Keratinocyte (primary cell): ENCODE measurements at regions not wholly inside any gene's neighbourhood (a gene's known extent, or its start where the extent isn't known, plus 50 kb on each side); places are given as distances from the start of the nearest gene placed in this dataset.

Experiments used
- DNase-seq: peaks from one replicate; pipeline ENCODE4 v3.0.0-alpha.2; 2011; ENCODE audit warnings: low read depth, missing footprints, low spot score
- FAIRE-seq: peaks from 2 replicates; lab custom pipeline; 2011; peaks lifted over from hg19 to GRCh38; lab: Jason Lieb, UNC
- H2AFZ ChIP-seq: 2 replicates; pipeline ENCODE4 v1.6.0; 2012; ENCODE audit warnings: low read length, control low read depth, inconsistent platforms; ENCODE audit not compliant: control insufficient read depth
- H3K27ac ChIP-seq: 2 replicates; pipeline ENCODE4 v1.5.1; 2011; ENCODE audit warnings: low read length; ENCODE audit not compliant: control insufficient read depth, insufficient read depth
- H3K27me3 ChIP-seq: 3 replicates; pipeline ENCODE4 v1.6.0; 2011; ENCODE audit warnings: low read length; ENCODE audit not compliant: control insufficient read depth, insufficient read depth; ENCODE audit errors: extremely low read depth
- H3K36me3 ChIP-seq, 2 experiments: 2 replicates in 1 of 2; 3 replicates in 1 of 2; pipeline ENCODE4 v1.5.1; 2011; ENCODE audit warnings: low read length in 2 of 2, mild to moderate bottlenecking in 1 of 2; ENCODE audit not compliant: control insufficient read depth in 2 of 2, insufficient read depth in 2 of 2; ENCODE audit errors: extremely low read depth in 1 of 2
- H3K4me1 ChIP-seq: 3 replicates; pipeline ENCODE4 v1.5.1; 2011; ENCODE audit warnings: low read length; ENCODE audit not compliant: control insufficient read depth, insufficient read depth; ENCODE audit errors: extremely low read depth
- H3K4me2 ChIP-seq: 3 replicates; pipeline ENCODE4 v1.6.0; 2011; ENCODE audit warnings: low read depth, low read length; ENCODE audit not compliant: control insufficient read depth, insufficient read depth; ENCODE audit errors: extremely low read depth
- H3K4me3 ChIP-seq, 3 experiments: fragments of 200-600 bp in 1 of 3; sonication (generic) in 1 of 3; 2 replicates in 2 of 3; 3 replicates in 1 of 3; pipeline ENCODE4 v1.5.1; 2011 to 2016; ENCODE audit warnings: low read length in 3 of 3, mild to moderate bottlenecking in 3 of 3, control low read depth in 2 of 3, inconsistent platforms in 1 of 3, low read depth in 1 of 3, mixed read lengths in 1 of 3, mixed run types in 1 of 3, moderate library complexity in 1 of 3; ENCODE audit not compliant: control insufficient read depth in 2 of 3, insufficient read depth in 2 of 3; ENCODE audit errors: extremely low read depth in 1 of 3
- H3K79me2 ChIP-seq: 2 replicates; pipeline ENCODE4 v1.6.0; 2012; ENCODE audit warnings: low read length; ENCODE audit not compliant: control insufficient read depth, insufficient read depth
- H3K9ac ChIP-seq: 3 replicates; pipeline ENCODE4 v1.6.0; 2011; ENCODE audit warnings: low read length; ENCODE audit not compliant: control insufficient read depth, insufficient read depth; ENCODE audit errors: extremely low read depth
- H3K9me1 ChIP-seq: 3 replicates; pipeline ENCODE4 v1.6.0; 2011; ENCODE audit warnings: low read length; ENCODE audit not compliant: control insufficient read depth, insufficient read depth; ENCODE audit errors: extremely low read depth
- H3K9me3 ChIP-seq: 2 replicates; pipeline ENCODE4 v1.5.1; 2012; ENCODE audit warnings: low read depth, low read length; ENCODE audit not compliant: control insufficient read depth
- H4K20me1 ChIP-seq: 3 replicates; pipeline ENCODE4 v1.6.0; 2011; ENCODE audit warnings: low read length; ENCODE audit not compliant: control insufficient read depth, insufficient read depth; ENCODE audit errors: extremely low read depth
- CTCF ChIP-seq, 3 experiments: IDR thresholded peaks in 1 of 3; conservative IDR thresholded peaks in 1 of 3; optimal IDR thresholded peaks in 1 of 3; 2 replicates in 2 of 3; 3 replicates in 1 of 3; pipeline versions ENCODE3 to v1.5.1; 2011; ENCODE audit warnings: low read length in 3 of 3, mild to moderate bottlenecking in 3 of 3, moderate library complexity in 2 of 3, control low read depth in 1 of 3, inconsistent platforms in 1 of 3; ENCODE audit not compliant: insufficient read depth in 2 of 3; ENCODE audit errors: extremely low read depth in 1 of 3
- EZH2 ChIP-seq: IDR thresholded peaks from one replicate; pipeline ENCODE4 v1.6.1; 2012; ENCODE audit warnings: inconsistent platforms, mild to moderate bottlenecking, low read length, moderate library complexity
- dilution Hi-C: fragments of 300-500 bp; cut with MboI; formaldehyde crosslinking; loops from one replicate; pipeline ENCODE4 v1.7.0; 2020; ENCODE audit warnings: low sequenced_read_pairs; ENCODE audit not compliant: extremely low pct_ligation_motif_present

GRCh38 chr5:173454361-173454735 is 126.1 kb upstream of the STC2 start:
- Histone ChIP-seq H4K20me1 (no peaks in the 10 kb centered on the region), H3K4me1 (peaks cover 22% of the 10 kb centered on the region), H3K36me3 (no peaks in the 10 kb centered on the region), H3K9me1 (no peaks in the 10 kb centered on the region), H2AFZ (no peak overlapping the region), H3K27ac (peak overlapping the region; percentile 85), H3K27me3 (no peaks in the 10 kb centered on the region), H3K9ac (peak overlapping the region; percentile 43), H3K79me2 (no peaks in the 10 kb centered on the region), H3K9me3 (no peaks in the 10 kb centered on the region), H3K4me2 (no peak overlapping the region), H3K4me3 (no peak overlapping the region)
- no peak for FAIRE-seq
- dilution Hi-C loops = no loop called here
- DNase-seq = no peak
- TF ChIP-seq EZH2 = no peak
- TF ChIP-seq CTCF (optimal IDR thresholded peaks at IDR 0.05 in 1 of 3, IDR thresholded peaks at IDR 0.05 in 1 of 3, conservative IDR thresholded peaks at IDR 0.05 in 1 of 3; ENCODE audit: extremely low read depth in 1 of 3, insufficient read depth in 2 of 3, low read length in 3 of 3) = no peak

GRCh38 chr5:173453167-173453566 is 125.0 kb upstream of the STC2 start:
- no peaks in the 10 kb centered on the region for H3K9me1 ChIP-seq
- TF ChIP-seq EZH2 (no peak), CTCF (optimal IDR thresholded peaks at IDR 0.05 in 1 of 3, IDR thresholded peaks at IDR 0.05 in 1 of 3, conservative IDR thresholded peaks at IDR 0.05 in 1 of 3; ENCODE audit: extremely low read depth in 1 of 3, insufficient read depth in 2 of 3, low read length in 3 of 3) (no peak)
- no peak overlapping the region for H2AFZ ChIP-seq
- no peaks in the 10 kb centered on the region for H3K79me2 ChIP-seq
- H3K27me3 ChIP-seq = no peaks in the 10 kb centered on the region
- H3K4me3 ChIP-seq = no peak overlapping the region
- FAIRE-seq = no peak
- dilution Hi-C loops = no loop called here
- peaks cover 22% of the 10 kb centered on the region for H3K4me1 ChIP-seq
- H3K27ac ChIP-seq = no peak overlapping the region
- H4K20me1 ChIP-seq = no peaks in the 10 kb centered on the region
- no peaks in the 10 kb centered on the region for H3K9me3 ChIP-seq
- H3K9ac ChIP-seq = no peak overlapping the region
- H3K36me3 ChIP-seq = no peaks in the 10 kb centered on the region
- no peak for DNase-seq
- no peak overlapping the region for H3K4me2 ChIP-seq
